GM19397 (cell line): ENCODE measurements at regions not wholly inside any gene's neighbourhood (a gene's known extent, or its start where the extent isn't known, plus 50 kb on each side); places are given as distances from the start of the nearest gene placed in this dataset.
"Not testable (repeated sequence)": the region's sequence is repeated elsewhere in the genome, so short reads cannot be mapped to it uniquely, and the experiment has no call there.

ENCODE experiments used
- ATAC-seq: cut with Tn5 transposase; IDR thresholded peaks from one replicate; pipeline ENCODE4 v1.9.1; 2021; ENCODE audit warnings: mild to moderate bottlenecking, moderate library complexity; ENCODE audit not compliant: unreplicated experiment

GRCh38 chr3:110644203-110644602 is 427.4 kb upstream of the NECTIN3 start:
- ATAC-seq = no peak

GRCh38 chr3:110646055-110646454 is 425.6 kb upstream of the NECTIN3 start:
- ATAC-seq = no peak

- ATAC-seq = no peak
Measured at GRCh38 chr3:110646496-110646895, 425.1 kb upstream of the NECTIN3 start.

GRCh38 chr3:110647586-110647985 is 424.0 kb upstream of the NECTIN3 start:
- no peak for ATAC-seq

GRCh38 chr3:110650741-110651140 is 420.9 kb upstream of the NECTIN3 start:
- ATAC-seq = no peak

GRCh38 chr3:110654843-110655502 is 416.6 kb upstream of the NECTIN3 start:
- no peak for ATAC-seq

GRCh38 chr3:110656394-110657025 is 415.1 kb upstream of the NECTIN3 start:
- ATAC-seq = no peak

GRCh38 chr3:110664148-110664547 is 407.5 kb upstream of the NECTIN3 start:
- ATAC-seq = no peak

- no peak for ATAC-seq
Measured at GRCh38 chr3:110666495-110666894, 405.1 kb upstream of the NECTIN3 start.

- no peak for ATAC-seq
Measured at GRCh38 chr3:110667216-110667615, 404.4 kb upstream of the NECTIN3 start.

GRCh38 chr3:110670407-110670806 is 401.2 kb upstream of the NECTIN3 start:
- no peak for ATAC-seq

GRCh38 chr3:110677506-110677905 is 394.1 kb upstream of the NECTIN3 start:
- no peak for ATAC-seq

- ATAC-seq = no peak
Measured at GRCh38 chr3:110679285-110679684, 392.3 kb upstream of the NECTIN3 start.

- ATAC-seq = no peak
Measured at GRCh38 chr3:110680450-110680849, 391.2 kb upstream of the NECTIN3 start.

- no peak for ATAC-seq
Measured at GRCh38 chr3:110684466-110684865, 387.1 kb upstream of the NECTIN3 start.

GRCh38 chr3:110685630-110686029 is 386.0 kb upstream of the NECTIN3 start:
- ATAC-seq = no peak

GRCh38 chr3:110686701-110687100 is 384.9 kb upstream of the NECTIN3 start:
- no peak for ATAC-seq

GRCh38 chr3:110687138-110687537 is 384.5 kb upstream of the NECTIN3 start:
- ATAC-seq = no peak

GRCh38 chr3:110697961-110698360 is 373.7 kb upstream of the NECTIN3 start:
- ATAC-seq = no peak

GRCh38 chr3:110704332-110704731 is 367.3 kb upstream of the NECTIN3 start:
- ATAC-seq = not testable (repeated sequence)

GRCh38 chr3:110708156-110708555 is 363.5 kb upstream of the NECTIN3 start:
- ATAC-seq = no peak

GRCh38 chr3:110710156-110710555 is 361.5 kb upstream of the NECTIN3 start:
- ATAC-seq = no peak

- no peak for ATAC-seq
Measured at GRCh38 chr3:110710603-110711002, 361.0 kb upstream of the NECTIN3 start.
